Panc1 (cell line): ENCODE measurements at regions not wholly inside any gene's neighbourhood (a gene's known extent, or its start where the extent isn't known, plus 50 kb on each side); places are given as distances from the start of the nearest gene placed in this dataset.

ENCODE experiments used
- ATAC-seq: fragments of 200-7000 bp; cut with Tn5 transposase; 2 replicates; pipeline ENCODE4 v1.9.1; 2020; ENCODE audit warnings: mild to moderate bottlenecking, moderate library complexity
- BruUV-seq: library from RNA; stranded (reverse); fragments of 400-500 nt; replicated peaks from 2 replicates; lab custom pipeline; 2021; lab: Mats Ljungman, UMichigan
- CTCF ChIA-PET: fragments of 300-600 bp; sonication (Branson Sonifier 250); formaldehyde crosslinking; loops from one replicate; lab custom pipeline; 2022; ENCODE audit warnings: antibody characterized with exemption; lab: Charles Lee
- POLR2A ChIA-PET: fragments of 300-600 bp; sonication (Branson Sonifier 250); formaldehyde crosslinking; loops from one replicate; lab custom pipeline; 2022; ENCODE audit warnings: antibody characterized with exemption; lab: Charles Lee
- DNase-seq: peaks from one replicate; pipeline ENCODE4 v3.0.0-alpha.2; 2010; ENCODE audit warnings: low read depth, low spot score
- H3K27ac ChIP-seq: 2 replicates; pipeline ENCODE4 v1.5.1; 2011; ENCODE audit warnings: mild to moderate bottlenecking, low read length, inconsistent platforms
- H3K27me3 ChIP-seq: fragments of 200-500 bp; sonication (Bioruptor generic); 2 replicates; pipeline ENCODE4 v1.6.0; 2014; ENCODE audit warnings: low read length, inconsistent platforms; ENCODE audit not compliant: control insufficient read depth, insufficient read depth
- H3K36me3 ChIP-seq: fragments of 200-500 bp; sonication (Bioruptor generic); 2 replicates; pipeline ENCODE4 v1.5.1; 2014; ENCODE audit warnings: inconsistent platforms, mild to moderate bottlenecking, low read length, moderate library complexity; ENCODE audit not compliant: control insufficient read depth, insufficient read depth
- H3K4me1 ChIP-seq: 2 replicates; pipeline ENCODE4 v1.5.1; 2011; ENCODE audit warnings: inconsistent platforms, mild to moderate bottlenecking, low read length, moderate library complexity; ENCODE audit not compliant: control insufficient read depth, insufficient read depth
- H3K4me3 ChIP-seq, 2 experiments: 2 replicates each; pipeline ENCODE4 v1.5.1; 2011 to 2012; ENCODE audit warnings: low read depth in 2 of 2, low read length in 2 of 2, mild to moderate bottlenecking in 2 of 2, inconsistent platforms in 1 of 2, moderate library complexity in 1 of 2
- H3K9me3 ChIP-seq: fragments of 200-500 bp; sonication (Bioruptor generic); 2 replicates; pipeline ENCODE4 v1.5.1; 2014; ENCODE audit warnings: low read depth, mild to moderate bottlenecking, inconsistent platforms, low read length, moderate library complexity; ENCODE audit not compliant: control insufficient read depth, insufficient read depth
- POLR2AphosphoS5 ChIP-seq: IDR thresholded peaks from 2 replicates; pipeline ENCODE4 v1.6.1; 2012; ENCODE audit warnings: mild to moderate bottlenecking, low read depth, low read length, moderate library complexity
- SIN3A ChIP-seq: IDR thresholded peaks from 2 replicates; pipeline ENCODE4 v1.6.1; 2012; ENCODE audit warnings: low read depth, mild to moderate bottlenecking, low read length, moderate library complexity, borderline replicate concordance; ENCODE audit not compliant: insufficient read depth
- TCF7L2 ChIP-seq: IDR thresholded peaks from 2 replicates; pipeline ENCODE4 v1.6.1; 2011; ENCODE audit warnings: mild to moderate bottlenecking, low read depth, low read length, inconsistent platforms
- in situ Hi-C: cut with HindIII; loops from 2 replicates; pipeline ENCODE4 v1.10.0; 2016; ENCODE audit warnings: low sequenced_read_pairs, low pct_unique_long_range_greater_than_20kb
- intact Hi-C: fragments of 100-400 bp; cut with micrococcal nuclease; formaldehyde crosslinking; loops from one replicate; pipeline ENCODE4 v1.10.0; 2022; ENCODE audit not compliant: unreplicated experiment
- TF ChIP-seq, protein P1 (sequence below): fragments of 450-650 bp; IDR thresholded peaks from 2 replicates; pipeline ENCODE4 v1.5.1; 2017; ENCODE audit warnings: mild to moderate bottlenecking
- TF ChIP-seq, protein P2 (sequence below), 2 experiments: IDR thresholded peaks; 2 replicates each; pipeline ENCODE4 v1.6.1; 2011 to 2012; ENCODE audit warnings: low read depth in 2 of 2, control low read depth in 1 of 2, low read length in 1 of 2, mild to moderate bottlenecking in 1 of 2, moderate library complexity in 1 of 2; ENCODE audit not compliant: insufficient read depth in 1 of 2

DNA sequence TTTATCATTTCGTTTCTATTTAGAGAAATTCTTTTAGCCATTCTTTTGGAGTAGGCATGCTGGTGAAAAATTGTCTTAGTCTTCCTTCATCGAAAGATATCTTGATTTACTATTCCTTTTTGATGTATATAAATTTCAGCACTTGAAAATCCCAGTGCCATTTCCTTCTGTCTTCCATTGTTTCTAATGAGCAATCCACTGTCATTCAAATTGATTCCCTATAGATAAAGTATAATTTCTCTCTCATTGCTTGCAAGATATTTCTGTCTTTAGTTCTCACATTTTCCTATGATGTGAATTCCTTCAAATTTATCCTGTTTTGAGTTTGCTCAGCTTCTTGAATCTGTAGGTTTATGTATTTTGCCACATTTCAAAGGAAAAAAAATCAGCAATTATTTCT is 251.1 kb upstream of the CHD6 start:
- BruUV-seq: no TSS peak
- Histone ChIP-seq H3K27me3 (no peaks in the 10 kb centered on the region), H3K36me3 (no peaks in the 10 kb centered on the region)

DNA sequence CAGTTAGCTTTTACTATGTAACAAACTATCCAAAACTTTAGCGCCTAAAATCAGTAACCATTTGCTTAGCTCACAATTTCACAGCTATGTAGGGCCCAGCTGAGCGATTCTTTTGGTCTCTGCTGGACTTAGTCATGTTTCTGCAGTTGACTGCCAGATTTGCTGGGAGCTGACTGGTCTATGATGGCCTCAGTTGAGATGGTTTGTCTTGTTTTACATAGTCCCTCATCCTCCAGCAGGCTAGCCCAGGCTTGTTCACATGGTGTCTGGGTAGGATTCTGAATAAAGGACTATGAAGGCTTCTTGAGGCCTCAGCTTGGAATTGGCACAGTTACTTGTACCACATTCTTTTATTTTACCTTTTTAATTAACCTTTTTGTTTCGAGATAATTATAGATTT is 247.8 kb upstream of the CHD6 start:
- H3K27ac ChIP-seq: no peak overlapping the region
- TF ChIP-seq, protein P1, sequence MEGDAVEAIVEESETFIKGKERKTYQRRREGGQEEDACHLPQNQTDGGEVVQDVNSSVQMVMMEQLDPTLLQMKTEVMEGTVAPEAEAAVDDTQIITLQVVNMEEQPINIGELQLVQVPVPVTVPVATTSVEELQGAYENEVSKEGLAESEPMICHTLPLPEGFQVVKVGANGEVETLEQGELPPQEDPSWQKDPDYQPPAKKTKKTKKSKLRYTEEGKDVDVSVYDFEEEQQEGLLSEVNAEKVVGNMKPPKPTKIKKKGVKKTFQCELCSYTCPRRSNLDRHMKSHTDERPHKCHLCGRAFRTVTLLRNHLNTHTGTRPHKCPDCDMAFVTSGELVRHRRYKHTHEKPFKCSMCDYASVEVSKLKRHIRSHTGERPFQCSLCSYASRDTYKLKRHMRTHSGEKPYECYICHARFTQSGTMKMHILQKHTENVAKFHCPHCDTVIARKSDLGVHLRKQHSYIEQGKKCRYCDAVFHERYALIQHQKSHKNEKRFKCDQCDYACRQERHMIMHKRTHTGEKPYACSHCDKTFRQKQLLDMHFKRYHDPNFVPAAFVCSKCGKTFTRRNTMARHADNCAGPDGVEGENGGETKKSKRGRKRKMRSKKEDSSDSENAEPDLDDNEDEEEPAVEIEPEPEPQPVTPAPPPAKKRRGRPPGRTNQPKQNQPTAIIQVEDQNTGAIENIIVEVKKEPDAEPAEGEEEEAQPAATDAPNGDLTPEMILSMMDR: no peak
- TF ChIP-seq POLR2AphosphoS5 (no peak), SIN3A (no peak), TCF7L2 (no peak)
- TF ChIP-seq, protein P2, sequence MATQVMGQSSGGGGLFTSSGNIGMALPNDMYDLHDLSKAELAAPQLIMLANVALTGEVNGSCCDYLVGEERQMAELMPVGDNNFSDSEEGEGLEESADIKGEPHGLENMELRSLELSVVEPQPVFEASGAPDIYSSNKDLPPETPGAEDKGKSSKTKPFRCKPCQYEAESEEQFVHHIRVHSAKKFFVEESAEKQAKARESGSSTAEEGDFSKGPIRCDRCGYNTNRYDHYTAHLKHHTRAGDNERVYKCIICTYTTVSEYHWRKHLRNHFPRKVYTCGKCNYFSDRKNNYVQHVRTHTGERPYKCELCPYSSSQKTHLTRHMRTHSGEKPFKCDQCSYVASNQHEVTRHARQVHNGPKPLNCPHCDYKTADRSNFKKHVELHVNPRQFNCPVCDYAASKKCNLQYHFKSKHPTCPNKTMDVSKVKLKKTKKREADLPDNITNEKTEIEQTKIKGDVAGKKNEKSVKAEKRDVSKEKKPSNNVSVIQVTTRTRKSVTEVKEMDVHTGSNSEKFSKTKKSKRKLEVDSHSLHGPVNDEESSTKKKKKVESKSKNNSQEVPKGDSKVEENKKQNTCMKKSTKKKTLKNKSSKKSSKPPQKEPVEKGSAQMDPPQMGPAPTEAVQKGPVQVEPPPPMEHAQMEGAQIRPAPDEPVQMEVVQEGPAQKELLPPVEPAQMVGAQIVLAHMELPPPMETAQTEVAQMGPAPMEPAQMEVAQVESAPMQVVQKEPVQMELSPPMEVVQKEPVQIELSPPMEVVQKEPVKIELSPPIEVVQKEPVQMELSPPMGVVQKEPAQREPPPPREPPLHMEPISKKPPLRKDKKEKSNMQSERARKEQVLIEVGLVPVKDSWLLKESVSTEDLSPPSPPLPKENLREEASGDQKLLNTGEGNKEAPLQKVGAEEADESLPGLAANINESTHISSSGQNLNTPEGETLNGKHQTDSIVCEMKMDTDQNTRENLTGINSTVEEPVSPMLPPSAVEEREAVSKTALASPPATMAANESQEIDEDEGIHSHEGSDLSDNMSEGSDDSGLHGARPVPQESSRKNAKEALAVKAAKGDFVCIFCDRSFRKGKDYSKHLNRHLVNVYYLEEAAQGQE (IDR thresholded peaks at IDR 0.05; ENCODE audit: insufficient read depth in 1 of 2, low read depth in 2 of 2, low read length in 1 of 2): no peak
- BruUV-seq: no TSS peak
- ChIA-PET CTCF (no interaction called here), POLR2A (no interaction called here)
- no peak overlapping the region for H3K4me3 ChIP-seq
- H3K4me1 ChIP-seq: no peaks in the 10 kb centered on the region
- ATAC-seq (no peak), DNase-seq (no peak)
- H3K27me3 ChIP-seq: no peaks in the 10 kb centered on the region
- intact Hi-C loops (no loop called here), in situ Hi-C loops (no loop called here)
- H3K9me3 ChIP-seq: no peaks in the 10 kb centered on the region
- no peaks in the 10 kb centered on the region for H3K36me3 ChIP-seq

More for the DNA sequence above, 251.1 kb upstream of the CHD6 start:
- Histone ChIP-seq H3K27ac (no peak overlapping the region), H3K9me3 (no peaks in the 10 kb centered on the region), H3K4me1 (no peaks in the 10 kb centered on the region), H3K4me3 (no peak overlapping the region)
- in situ Hi-C loops (no loop called here), intact Hi-C loops (no loop called here)
- no peak for ATAC-seq
- no peak for DNase-seq
- CTCF ChIA-PET: no interaction called here
- TF ChIP-seq, protein P1: no peak
- no peak for TF ChIP-seq SIN3A
- POLR2A ChIA-PET: no interaction called here
